Lower lobe of right lung (tissue), 2 donors: ENCODE measurements at regions not wholly inside any gene's neighbourhood (a gene's known extent, or its start where the extent isn't known, plus 50 kb on each side); places are given as distances from the start of the nearest gene placed in this dataset.
"Not testable (repeated sequence)": the region's sequence is repeated elsewhere in the genome, so short reads cannot be mapped to it uniquely, and the experiment has no call there.

Experiments used
- ATAC-seq, 2 donors: fragments of 200-7000 bp; cut with Tn5 transposase; one replicate each; pipeline ENCODE4 v1.9.1; 2020 to 2022; ENCODE audit warnings: mild to moderate bottlenecking in 2 of 2, moderate library complexity in 2 of 2
- DNase-seq: peaks from one replicate; pipeline ENCODE4 v3.0.0-alpha.2; 2020
- H3K27ac ChIP-seq: fragments of 200-600 bp; one replicate; pipeline ENCODE4 v1.8.0; 2022
- H3K27me3 ChIP-seq: fragments of 200-600 bp; one replicate; pipeline ENCODE4 v1.8.0; 2022; ENCODE audit warnings: low read depth
- H3K36me3 ChIP-seq: fragments of 200-600 bp; one replicate; pipeline ENCODE4 v1.8.0; 2022; ENCODE audit warnings: mild to moderate bottlenecking
- H3K4me1 ChIP-seq: fragments of 200-600 bp; one replicate; pipeline ENCODE4 v1.8.0; 2022
- H3K4me3 ChIP-seq: fragments of 200-600 bp; one replicate; pipeline ENCODE4 v1.8.0; 2022; ENCODE audit warnings: mild to moderate bottlenecking
- H3K9me3 ChIP-seq: fragments of 200-600 bp; one replicate; pipeline ENCODE4 v1.8.0; 2022
- intact Hi-C: fragments of 100-400 bp; cut with DNase I; formaldehyde crosslinking; loops from one replicate; pipeline ENCODE4 v1.11.0; 2022
- TF ChIP-seq, protein P1 (sequence below): fragments of 200-600 bp; IDR thresholded peaks from one replicate; pipeline ENCODE4 v1.8.0; 2022; ENCODE audit warnings: antibody characterized with exemption, mild to moderate bottlenecking
- donor health status: DM: no; HTN: yes; CAD: no; lungs with severe emphysema.

DNA sequence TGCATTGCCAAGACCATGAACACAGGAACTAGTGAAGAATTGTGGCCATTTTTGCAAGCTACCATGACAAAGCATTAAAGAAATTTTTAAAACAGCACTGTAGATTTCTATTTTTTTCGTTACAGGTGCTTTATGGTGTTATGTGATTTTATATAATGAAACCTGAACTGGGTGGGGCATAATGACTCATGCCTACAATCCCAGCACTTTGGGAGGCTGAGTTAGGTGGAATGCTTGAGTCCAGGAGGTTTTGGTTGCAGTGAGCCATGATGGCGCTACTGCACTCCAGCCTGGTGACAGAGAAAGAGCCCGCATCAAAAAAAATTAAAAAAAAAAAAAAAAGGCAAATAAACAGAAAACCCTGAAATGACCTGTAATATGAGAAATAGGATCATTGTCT lies 846.7 kb downstream of the EPHA3 start:
- Histone ChIP-seq H3K36me3 (no peaks in the 10 kb centered on the region), H3K27me3 (no peaks in the 10 kb centered on the region), H3K27ac (no peak overlapping the region), H3K4me1 (no peaks in the 10 kb centered on the region), H3K9me3 (no peaks in the 10 kb centered on the region), H3K4me3 (no peak overlapping the region)
- ATAC-seq (no peak), DNase-seq (no peak)
- intact Hi-C loops: no loop called here
- TF ChIP-seq, protein P1, sequence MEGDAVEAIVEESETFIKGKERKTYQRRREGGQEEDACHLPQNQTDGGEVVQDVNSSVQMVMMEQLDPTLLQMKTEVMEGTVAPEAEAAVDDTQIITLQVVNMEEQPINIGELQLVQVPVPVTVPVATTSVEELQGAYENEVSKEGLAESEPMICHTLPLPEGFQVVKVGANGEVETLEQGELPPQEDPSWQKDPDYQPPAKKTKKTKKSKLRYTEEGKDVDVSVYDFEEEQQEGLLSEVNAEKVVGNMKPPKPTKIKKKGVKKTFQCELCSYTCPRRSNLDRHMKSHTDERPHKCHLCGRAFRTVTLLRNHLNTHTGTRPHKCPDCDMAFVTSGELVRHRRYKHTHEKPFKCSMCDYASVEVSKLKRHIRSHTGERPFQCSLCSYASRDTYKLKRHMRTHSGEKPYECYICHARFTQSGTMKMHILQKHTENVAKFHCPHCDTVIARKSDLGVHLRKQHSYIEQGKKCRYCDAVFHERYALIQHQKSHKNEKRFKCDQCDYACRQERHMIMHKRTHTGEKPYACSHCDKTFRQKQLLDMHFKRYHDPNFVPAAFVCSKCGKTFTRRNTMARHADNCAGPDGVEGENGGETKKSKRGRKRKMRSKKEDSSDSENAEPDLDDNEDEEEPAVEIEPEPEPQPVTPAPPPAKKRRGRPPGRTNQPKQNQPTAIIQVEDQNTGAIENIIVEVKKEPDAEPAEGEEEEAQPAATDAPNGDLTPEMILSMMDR: no peak

DNA sequence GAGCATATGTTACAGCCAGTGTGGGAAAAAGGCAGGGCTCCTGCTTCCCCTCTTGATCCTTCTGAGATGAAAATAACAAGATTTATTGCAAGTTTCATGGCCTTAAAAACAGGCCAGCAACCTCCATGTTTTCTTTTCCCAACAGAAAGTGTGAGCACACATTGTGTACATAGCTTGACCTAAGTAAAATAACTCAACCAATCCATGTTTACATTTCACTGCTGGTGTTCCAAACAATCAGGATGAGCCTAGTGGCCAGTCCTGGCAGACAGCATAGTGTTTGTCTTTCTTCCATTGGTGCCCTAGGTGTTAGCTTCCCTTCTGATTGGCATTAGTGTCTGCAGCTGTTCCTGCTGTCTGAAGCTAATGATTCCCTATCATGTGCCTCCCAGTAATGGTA lies 847.7 kb downstream of the EPHA3 start:
- Histone ChIP-seq H3K27ac (no peak overlapping the region), H3K9me3 (no peaks in the 10 kb centered on the region), H3K4me3 (no peak overlapping the region), H3K36me3 (no peaks in the 10 kb centered on the region), H3K4me1 (no peaks in the 10 kb centered on the region), H3K27me3 (no peaks in the 10 kb centered on the region)
- intact Hi-C loops: no loop called here
- DNase-seq (no peak), ATAC-seq (no peak)
- TF ChIP-seq, protein P1: no peak

DNA sequence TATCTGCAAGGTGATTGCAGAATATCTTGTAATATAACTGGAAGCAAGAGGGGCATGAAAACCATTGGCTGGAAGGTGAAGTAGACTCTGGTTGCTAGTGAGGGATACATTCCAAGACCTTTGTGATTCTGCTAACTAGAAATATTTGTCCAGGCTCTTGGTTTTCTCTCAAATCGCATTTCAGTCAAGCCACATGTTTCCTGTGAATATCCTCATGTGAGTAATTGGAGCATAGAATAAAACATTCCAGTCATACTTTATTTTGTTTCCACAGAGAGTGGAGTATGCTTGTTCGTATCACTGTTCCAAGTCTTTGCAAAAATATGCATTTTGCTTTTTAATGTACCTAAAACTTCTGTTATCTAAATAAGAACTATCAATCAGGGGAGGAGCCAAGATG lies 850.0 kb downstream of the EPHA3 start:
- intact Hi-C loops: no loop called here
- H3K27ac ChIP-seq: no peak overlapping the region
- H3K36me3 ChIP-seq: no peaks in the 10 kb centered on the region
- ATAC-seq (no peak), DNase-seq (no peak)
- TF ChIP-seq, protein P1: no peak
- no peaks in the 10 kb centered on the region for H3K4me1 ChIP-seq
- H3K27me3 ChIP-seq: no peaks in the 10 kb centered on the region
- no peaks in the 10 kb centered on the region for H3K9me3 ChIP-seq
- H3K4me3 ChIP-seq: no peak overlapping the region

DNA sequence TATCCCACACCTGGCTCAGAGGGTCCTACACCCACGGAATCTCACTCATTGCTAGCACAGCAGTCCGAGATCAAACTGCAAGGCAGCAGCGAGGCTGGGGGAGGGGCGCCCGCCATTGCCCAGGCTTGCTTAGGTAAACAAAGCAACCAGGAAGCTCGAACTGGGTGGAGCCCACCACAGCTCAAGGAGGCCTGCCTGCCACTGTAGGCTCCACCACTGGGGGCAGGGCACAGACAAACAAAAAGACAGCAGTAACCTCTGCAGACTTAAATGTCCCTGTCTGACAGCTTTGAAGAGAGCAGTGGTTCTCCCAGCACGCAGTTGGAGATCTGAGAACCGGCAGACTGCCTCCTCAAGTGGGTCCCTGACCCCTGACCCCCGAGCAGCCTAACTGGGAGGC lies 850.7 kb downstream of the EPHA3 start:
- H3K27ac ChIP-seq, H3K9me3 ChIP-seq, H3K4me3 ChIP-seq, H3K36me3 ChIP-seq, ATAC-seq, intact Hi-C loops, H3K27me3 ChIP-seq, DNase-seq, H3K4me1 ChIP-seq: not testable (repeated sequence)

DNA sequence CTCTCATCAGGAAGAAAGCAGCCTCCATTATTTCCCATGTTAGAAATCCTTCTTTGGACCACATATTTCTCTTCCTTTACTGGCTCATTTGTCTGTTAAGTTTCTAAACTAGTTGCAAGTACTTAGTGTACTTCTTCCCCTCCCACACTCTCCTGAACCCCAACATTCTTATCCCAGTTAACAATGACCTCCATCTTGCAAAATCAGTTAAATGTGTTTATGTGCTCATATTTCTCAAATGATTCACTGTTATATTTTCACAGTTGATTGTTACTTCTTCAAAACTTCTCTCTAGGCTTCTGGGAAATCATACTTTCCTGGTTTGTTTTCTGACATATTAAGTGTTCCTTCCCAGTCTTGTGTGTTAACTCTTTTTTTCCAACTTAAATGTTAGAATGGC lies 856.9 kb downstream of the EPHA3 start:
- intact Hi-C loops: no loop called here
- H3K27me3 ChIP-seq: no peaks in the 10 kb centered on the region
- TF ChIP-seq, protein P1: no peak
- no peak overlapping the region for H3K4me3 ChIP-seq
- no peak for DNase-seq
- no peak overlapping the region for H3K27ac ChIP-seq
- H3K9me3 ChIP-seq: peaks cover 4% of the 10 kb centered on the region
- ATAC-seq: no peak
- H3K4me1 ChIP-seq: no peaks in the 10 kb centered on the region
- no peaks in the 10 kb centered on the region for H3K36me3 ChIP-seq

DNA sequence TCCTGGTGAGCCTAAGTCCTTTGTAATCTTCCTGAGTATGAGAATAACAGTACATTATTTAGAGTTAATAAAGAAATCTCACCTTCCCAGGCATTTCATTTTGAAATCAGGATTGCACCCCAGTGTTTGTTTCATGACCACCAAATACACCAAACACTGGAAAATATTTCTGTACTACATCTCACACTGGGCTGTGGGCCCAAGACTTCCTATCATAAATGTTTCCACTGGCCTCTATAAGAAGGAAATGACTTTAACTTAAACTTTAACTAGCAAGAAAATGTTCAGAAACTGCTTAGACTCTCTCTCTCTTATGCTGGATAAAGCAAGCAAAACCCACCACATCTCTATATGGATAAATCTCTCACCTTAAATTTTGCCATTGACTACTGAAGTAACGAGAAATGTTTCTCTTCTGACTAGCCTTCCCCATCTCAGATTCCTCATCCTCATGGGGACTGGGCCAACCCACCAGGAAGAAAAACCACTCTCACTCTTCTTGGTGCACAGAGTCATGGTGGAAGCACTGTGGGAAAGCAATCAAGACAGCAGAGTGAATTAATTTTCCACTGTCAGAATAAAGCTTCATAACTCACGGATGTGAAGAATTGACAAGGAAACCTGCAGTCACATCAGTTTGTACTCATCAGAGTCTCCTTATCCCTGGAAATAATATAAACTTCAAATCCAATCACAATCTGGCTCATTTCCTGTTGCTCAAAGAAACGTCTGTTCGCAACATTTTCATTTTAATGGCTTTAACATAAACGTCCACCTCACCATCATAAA lies 859.6 kb downstream of the EPHA3 start:
- Histone ChIP-seq H3K27ac (no peak overlapping the region), H3K4me3 (no peak overlapping the region), H3K9me3 (peaks cover 4% of the 10 kb centered on the region), H3K4me1 (no peaks in the 10 kb centered on the region), H3K36me3 (no peaks in the 10 kb centered on the region), H3K27me3 (no peaks in the 10 kb centered on the region)
- intact Hi-C loops: no loop called here
- ATAC-seq: no peak
- TF ChIP-seq, protein P1: no peak
- DNase-seq: no peak
